AML-193 (cell line): ENCODE measurements at regions not wholly inside any gene's neighbourhood (a gene's known extent, or its start where the extent isn't known, plus 50 kb on each side); places are given as distances from the start of the nearest gene placed in this dataset.
"Not testable (repeated sequence)": the region's sequence is repeated elsewhere in the genome, so short reads cannot be mapped to it uniquely, and the experiment has no call there.

ENCODE experiments used
- DNase-seq, 2 experiments: peaks; one replicate each; lab custom pipeline; 2025; lab: John Stamatoyannopoulos, UW

DNA sequence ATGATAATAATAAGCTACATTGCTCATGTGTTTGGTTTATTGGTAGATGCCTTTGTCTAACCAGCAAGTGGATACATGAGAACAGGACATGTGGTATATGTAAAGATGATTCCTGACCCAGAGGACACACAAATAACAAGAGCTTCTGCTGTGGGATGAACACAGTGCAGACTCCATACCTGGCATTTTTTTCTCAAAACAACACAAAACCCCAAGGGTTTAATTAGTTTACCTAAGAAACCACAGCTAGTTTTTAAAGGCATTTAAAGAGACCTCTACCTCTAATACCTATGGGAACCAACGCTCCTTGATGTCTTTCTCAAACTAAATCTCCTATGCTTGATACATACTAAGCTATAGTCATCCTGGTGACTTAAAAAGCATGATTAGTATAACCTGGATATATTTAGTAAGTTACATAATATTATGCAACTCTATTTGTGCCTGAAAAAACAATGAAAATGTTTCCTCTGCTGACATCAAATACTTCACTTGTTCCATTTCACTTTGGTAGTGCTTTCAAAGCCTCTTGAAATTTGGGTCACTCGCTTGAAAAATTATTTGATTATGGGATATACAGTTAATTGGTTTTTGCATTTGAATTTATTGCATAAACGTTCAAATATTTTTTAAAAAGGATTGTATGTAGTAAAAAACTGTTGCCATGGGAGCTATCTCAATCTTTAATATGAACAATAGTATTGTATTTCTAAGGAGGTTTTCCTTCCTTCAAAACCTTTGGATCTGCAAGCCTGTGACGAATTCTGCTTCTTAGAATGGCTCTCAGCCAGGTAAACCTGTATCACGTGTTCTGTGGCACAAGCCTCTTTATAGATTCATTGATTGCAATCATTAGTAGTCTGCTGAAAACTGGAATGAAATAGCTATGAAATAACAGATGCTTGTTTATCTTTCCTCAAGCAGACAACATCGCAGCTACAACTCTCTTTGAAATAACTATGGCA, 233.0 kb upstream of the KCNMB2 start:
- no peak for DNase-seq

DNA sequence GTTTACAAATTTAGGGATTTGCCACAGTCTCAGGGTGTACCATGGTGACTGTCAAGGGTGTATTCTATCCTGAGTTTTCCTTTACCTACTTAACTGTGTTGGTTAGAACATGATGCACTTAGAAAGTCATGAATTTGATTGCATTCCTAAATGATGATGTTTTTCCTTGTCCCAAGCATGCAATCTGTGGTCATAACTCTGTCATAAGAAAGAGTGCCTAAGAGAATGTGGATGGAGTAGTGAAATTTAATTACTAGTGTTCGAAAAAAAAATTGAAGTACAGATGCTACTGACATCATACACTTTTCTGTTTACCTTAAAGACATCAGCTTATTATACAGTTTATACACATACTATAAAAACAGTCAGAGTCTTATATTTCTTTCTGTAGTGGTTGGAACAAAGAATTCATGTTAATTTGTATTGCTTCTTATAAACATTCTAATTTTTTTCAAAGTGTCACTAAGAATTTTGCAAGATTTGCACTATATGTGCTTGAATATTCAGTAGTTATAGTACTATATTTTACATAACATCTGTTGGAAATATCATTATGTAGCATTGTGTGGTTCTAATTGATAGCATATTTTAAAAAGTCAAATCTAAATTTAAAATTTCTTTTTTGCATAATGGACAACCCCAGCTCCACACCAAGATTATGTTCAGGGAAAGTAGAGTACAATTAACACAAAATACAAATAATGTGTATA, 231.3 kb upstream of the KCNMB2 start:
- DNase-seq = no peak

DNA sequence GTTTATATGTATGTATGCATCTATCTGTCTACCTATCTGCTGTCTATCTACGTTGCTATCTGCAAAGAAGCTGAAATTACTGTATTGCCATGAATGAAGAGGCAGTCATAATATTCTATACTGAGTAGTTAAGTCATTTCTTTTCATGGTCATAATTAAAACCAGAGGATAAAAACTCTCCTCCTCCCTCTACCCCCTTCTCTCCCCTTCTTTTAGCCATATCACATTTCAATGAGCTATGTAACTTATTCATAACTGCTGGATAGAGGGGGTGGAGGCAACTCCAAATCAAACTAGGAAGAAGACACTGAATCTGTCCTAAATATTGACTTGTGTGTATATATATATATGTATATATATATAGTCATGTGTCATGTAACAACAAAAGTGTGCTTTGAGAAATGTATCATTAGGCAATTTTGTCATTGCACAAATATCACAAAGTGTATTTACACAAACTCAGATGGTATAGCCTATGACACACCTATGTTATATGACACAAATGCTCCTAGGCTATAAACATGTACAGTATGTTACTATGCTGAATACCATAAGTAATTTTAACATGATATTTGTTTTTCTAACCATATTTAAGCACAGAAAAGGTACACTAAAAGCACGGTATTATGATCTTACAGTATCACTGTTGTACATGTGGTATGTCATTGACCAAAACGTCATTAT, 229.7 kb upstream of the KCNMB2 start:
- DNase-seq = no peak

DNA sequence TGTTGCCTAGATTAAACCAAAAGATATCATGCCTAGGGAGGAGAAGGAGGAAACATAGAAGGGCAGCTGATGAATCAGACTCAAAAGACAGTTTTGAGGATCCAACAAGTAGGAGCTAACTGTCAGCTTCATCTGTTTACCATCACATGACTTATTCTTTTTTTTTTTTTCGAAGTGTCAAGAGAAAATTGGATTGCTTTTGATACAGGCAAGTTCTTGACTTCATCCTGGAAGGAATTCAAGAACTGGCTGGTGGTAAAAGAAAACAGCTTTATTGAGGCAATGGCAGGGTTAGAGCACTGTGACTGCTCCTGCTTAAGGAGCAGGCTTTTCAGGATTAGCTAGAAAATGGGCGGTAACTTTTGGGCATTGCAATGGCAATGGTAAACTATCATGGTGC, 227.5 kb upstream of the KCNMB2 start:
- no peak for DNase-seq

DNA sequence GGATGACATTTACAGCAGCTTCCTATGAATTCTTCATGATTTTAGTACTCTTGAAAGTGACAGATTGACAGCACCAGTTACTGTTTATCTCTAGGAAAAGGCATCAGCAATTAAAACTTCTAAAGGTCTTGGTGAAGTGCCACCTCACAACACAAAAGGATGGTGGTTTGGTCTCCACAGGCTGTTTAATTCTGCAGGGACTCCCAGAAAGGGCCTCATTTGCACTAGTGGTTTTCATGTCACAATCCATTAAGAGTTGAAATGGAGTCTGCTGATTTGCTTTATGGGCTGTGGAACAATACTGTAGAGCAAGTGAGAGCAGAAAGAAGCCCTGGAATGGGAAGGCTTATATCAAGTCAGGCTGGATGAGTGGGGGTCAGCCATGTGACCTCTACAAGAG, 225.3 kb upstream of the KCNMB2 start:
- no peak for DNase-seq

DNA sequence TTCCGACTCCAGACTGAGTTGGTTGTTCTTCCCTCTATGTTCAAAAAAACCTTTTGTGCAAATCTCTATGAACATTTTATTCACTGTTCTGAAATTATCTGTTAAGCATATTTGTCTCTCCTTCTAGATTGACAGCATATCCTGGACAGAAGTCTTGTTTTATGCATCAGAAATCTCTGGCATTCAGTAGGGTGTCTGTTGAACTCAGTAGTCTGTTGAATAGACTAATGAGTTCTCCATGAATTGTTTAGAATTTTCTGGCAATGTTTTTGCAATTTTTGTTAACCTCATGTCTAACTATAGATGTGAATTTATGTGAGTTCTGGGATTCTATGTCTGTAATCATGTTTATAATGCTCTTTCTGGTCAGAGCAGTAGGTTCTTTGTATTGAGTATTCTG, 222.5 kb upstream of the KCNMB2 start:
- no peak for DNase-seq

DNA sequence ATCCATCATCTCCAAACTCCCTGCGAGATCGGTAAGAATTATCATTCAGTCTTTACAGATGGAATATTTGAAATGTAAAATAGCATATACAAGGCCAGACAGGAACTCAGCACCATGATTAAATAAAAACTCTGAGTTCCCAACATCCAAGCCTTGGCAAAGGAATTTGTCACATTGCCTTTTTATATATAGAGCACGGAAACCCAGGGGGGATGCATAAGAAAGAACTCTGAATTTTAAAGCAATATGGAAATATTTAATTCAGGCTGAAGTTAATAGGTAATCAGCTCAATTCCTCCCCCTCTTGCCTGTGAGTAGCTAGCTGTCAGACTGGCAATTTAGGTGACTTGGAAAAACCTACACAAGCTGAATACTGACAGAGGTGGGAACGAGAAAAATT, 217.9 kb upstream of the KCNMB2 start:
- no peak for DNase-seq

DNA sequence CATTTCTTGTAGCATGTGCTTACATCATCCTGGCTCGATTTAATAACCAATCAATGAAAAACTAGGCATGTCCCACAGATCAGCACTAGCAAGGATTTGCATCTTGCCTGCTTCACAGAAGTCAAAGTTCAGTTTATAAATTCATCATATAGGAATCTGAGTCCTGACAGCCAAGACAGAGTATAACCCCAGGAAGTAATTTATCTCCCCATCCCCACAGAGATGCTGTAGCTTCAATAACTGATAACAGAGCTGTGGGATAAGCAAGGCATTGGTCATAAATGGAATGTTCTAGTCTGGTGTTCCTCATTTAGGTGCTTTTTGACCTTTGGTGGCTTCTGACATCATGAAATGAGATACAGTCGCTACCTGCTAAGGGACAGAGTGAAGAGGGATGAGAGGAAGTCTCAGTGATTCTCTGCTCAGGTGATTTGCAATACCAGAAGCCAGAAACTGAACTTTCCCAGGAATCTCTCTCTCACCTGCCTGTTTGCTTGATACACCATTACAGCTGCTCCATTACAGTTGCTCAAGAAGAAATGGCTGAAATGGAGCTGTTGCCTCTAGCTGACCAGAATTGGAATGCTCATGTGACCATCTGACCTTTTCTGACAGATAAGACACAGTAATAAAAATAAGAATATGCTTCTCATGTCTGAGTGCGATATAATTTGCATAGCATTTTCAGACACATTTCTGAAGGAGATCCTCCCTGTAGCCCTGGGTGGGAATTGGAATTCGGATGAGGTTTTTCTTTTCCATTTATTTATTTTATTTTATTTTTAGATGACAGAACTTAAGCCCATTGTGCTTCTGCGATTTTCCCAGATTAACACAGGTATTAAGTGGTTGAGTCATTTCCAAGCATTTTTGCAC, 217.1 kb upstream of the KCNMB2 start:
- no peak for DNase-seq

DNA sequence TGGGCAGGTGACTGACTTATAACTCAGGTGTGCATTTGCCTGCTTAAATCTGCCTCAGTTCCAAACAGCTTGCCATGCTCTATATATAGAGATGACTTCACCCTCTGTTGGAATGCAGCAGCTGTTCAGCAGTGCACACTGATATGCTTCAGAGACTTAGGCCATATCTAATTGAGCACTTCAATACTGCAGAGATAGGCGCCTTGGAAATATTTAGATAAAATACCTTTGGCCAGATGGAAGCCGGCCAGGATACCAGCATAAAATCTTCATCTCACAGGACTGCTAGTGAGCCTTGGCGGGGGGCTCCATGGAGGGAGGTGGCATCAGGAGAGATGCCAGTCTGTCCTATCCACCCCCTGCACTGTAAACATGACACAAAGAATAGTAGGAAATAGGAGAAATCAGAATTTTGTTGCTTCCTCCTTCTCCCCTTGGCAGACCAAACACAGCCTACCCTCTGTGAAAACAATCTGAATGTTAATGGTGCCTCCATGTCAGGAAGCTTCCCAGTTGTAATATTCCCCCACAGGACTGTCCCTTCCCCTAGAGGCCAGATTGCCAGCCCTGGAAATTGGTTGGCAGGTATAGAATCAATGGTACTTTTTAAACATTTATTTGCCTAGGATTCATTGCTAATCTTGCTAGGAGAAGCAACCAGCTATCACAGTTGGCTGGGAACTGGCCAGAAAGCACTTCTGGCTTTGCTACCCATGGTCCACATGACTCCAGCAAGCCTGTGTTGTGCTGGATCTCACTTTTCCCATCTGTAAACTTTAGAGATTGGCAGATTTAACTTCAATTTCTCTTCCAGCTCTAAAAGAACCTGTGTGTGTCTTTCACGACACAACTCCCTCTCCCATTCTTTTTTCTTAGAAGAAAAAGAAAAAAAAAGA, 215.5 kb upstream of the KCNMB2 start:
- no peak for DNase-seq

DNA sequence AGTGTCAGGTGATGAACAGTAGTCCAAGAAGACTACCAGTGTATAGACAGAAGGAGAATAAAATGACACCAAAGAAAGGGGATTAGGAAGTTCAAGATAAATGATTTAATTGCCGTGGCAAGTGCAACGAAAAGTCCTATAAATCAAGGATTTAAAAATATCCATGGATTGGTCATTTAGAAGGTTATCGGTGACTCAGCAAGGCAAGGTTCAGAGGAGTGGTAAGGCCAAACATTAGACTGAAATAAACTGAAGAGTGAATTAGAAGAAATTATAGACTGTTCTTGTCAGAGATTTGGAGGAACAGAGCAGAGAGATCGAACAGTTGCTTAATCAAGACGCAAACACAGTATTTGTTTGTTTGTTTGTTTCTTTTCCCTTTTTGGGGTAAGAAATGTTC, 211.9 kb upstream of the KCNMB2 start:
- no peak for DNase-seq

DNA sequence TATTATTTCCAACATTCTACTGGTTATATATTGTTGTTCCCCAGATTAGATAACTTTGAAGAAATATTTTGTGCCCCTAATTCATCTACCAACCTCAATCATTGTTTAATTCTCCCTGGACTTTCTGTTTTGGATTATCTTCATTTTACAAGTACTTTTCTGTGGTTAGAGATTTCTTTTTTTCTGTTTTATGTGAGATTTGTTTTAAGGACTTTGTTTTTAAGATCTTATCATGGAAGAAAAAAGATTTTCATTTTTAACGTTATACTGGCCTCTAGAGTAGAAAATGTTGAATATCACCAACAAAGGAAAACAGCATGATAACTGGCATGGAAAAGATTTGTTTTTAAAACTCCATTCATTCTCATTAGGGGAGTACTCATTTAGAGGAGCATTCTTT, 210.9 kb upstream of the KCNMB2 start:
- peak; percentile 50 to 62 for DNase-seq

DNA sequence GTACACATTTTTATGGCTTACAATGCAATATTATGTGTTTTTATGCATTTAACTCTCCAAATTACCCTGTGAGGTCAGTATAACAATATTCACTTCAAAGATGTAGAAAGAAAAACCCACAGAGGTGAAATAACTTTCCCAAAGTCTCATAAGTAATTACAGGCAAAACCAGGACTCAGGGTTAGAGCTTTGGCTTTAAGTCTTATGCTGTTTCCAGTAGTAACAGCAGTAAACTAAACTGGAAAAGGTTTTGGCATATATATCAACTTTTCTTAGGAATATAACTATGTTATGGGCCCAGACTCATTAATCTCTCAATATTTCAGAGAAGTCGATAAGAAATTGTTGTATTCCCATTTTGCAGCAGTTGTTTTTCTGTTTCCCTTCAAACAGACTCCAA, 206.3 kb upstream of the KCNMB2 start:
- no peak for DNase-seq

DNA sequence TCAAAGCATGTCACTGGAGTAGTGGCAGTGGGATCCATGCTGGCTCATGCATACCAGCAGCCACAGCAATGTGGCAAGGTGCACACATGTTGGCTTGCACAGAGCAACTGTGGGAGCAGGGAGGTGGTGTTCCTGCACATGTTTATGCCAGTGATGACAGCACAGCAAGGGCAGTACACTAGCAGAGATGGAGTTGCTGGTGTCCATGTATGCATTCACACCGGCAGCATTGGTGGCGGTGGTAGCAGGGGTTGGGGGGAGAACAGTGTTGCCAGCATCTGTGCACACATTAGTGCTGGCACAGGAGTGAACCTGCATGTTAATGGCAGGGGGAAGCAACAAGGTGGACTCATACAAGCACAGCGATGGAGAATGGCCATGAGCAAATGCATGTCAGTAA, 202.0 kb upstream of the KCNMB2 start:
- DNase-seq = no peak

DNA sequence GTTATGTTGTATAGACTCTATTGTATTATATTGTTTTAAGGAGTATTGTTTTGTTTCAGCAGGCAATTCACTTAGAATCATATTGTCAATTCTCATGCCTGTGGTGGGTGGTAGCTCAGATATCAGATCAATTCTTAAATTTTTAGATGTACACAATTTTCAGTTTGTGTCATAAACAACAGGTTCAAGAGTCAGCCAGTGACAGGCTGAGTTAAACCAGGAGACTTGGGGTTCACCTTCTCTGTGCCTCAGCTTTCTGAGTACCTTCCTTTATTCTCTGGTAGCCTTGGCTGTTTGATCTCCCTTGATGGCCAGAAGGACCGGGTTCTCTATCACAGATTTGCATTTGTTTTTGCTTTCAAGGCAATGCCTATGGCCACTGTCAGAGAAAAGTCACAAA, 199.9 kb upstream of the KCNMB2 start:
- no peak for DNase-seq

DNA sequence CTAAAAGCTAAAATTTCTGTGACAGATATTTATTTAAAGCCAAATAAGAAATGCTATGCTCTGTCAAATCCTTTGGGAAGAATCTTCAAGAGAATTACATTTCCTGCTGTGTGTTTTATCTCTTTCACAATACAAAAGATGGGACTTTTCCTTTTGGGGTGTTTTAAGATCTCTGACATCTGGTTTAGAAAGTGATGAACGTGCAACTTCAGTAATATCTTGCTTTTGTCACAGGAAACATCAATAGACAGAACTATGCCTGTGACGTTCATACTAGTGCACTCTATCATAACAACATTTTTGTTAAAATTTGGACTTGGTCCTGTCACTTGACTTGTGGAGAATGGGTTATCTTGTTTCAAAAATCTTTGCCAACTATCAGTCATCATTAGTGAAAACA, 195.7 kb upstream of the KCNMB2 start:
- DNase-seq = no peak

DNA sequence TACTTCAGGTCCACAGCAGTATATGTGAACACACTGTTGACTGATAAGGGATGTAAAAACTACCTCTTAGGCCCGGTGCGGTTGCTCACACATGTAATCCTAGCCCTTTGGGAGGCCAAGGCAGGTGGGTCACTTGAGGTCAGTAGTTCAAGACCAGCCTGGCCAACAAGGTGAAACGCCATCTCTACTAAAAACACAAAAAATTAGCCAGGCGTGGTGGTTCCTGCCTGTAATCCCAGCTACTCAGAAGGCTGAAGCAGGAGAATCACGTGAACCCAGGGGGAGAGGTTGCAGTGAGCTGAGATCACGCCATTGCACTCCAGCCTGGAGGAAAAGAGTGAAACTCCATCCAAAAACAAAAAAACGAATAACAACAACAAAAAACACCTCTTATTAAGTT, 194.6 kb upstream of the KCNMB2 start:
- DNase-seq = no peak

DNA sequence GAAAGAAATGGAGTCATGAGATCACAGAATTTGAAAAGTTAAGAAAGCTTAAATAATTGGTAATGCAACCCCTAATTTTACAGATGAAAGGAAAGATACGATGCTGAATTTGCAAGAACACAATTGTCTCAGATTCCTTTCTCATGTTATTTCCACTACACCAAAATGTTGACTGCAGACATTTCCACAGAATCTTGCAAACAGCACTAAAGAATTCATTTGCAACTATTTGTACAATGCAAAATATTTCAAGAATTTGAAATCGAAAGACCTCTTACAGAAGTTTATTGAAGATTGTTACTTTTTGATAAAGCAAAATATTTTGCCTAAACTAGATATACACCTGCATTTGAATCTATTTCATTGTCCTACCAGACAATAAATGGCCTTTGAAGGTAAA, 194.1 kb upstream of the KCNMB2 start:
- no peak for DNase-seq

DNA sequence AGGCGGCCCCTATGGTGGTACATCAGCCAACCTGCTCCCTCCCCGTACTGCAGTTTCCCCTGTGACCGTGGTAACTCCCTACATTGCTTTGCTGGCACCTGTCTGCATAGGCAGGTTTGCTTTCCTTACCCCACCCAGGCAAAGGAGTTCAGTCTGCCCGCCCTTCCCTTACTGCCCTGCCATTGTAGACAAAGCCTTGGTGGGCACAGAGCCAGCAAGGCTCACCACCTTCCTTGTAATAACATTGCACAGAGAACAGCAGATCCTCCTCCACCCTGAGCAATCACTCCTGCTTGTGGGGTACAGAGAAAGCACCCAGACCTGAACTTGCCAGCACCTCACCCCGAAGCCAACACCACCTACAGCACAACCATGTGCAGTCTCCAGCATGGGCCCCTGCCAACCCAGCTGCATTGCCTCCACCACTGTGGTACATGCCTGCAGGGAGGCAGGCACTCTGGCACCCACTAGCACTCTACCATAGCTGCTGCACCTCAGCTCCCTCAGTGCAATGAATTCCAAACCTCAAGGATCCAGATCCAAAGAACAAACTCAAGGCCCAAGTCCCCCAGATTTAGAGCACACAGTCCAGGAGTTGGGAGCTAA, 192.7 kb upstream of the KCNMB2 start:
- no peak for DNase-seq

DNA sequence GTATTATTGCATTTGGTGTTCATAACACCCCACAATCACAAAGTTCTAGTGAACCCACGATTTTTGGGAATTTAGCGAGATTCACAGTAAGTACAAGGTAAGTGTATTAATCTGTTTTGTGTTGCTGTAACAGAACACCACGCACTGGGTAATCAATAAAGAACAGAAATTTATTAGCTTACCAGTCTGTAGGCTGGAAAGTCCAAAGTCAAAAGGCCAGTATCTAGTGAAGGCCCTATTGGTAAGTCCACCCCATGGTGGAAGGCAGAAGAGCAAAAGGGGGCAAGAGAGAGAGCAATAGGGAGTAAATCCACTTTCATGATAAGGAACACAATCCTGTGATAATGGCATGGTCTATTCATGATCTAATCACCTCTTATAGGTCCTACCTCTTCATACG, 190.3 kb upstream of the KCNMB2 start:
- no peak for DNase-seq

DNA sequence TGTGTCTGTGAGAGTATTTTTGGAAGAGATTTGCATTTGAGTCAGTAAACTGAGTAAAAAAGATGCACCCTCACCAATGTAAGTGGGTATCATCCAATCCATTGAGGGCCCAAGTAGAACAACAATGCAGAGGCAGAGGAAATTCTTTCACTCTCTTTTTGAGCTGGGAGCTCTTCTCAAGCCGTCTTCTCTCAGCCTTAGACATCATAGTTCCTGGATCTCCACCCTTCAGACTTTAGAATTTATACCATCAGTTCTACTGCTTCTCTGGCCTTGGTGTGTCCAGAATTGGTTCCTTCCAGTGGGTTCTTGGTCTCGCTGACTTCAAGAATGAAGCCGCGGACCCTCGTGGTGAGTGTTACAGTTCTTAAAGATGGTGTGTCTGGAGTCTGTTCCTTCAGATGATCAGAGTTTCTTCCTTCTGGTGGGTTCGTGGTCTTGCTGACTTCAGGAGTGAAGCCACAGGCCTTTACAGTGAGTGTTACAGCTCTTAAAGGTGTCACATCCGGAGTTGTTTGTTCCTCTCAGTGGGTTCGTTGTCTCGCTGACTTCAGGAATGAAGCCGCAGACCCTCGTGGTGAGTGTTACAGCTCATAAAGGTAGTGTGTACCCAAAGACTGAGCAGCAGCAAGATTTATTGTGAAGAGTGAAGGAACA, 187.5 kb upstream of the KCNMB2 start:
- not testable (repeated sequence) for DNase-seq
